GM12865 (cell line): ENCODE measurements at regions not wholly inside any gene's neighbourhood (a gene's known extent, or its start where the extent isn't known, plus 50 kb on each side); places are given as distances from the start of the nearest gene placed in this dataset.

ENCODE experiments used
- DNase-seq: peaks from one replicate; pipeline ENCODE4 v3.0.0; 2010; ENCODE audit warnings: low read depth
- H3K4me3 ChIP-seq: 2 replicates; pipeline ENCODE4 v1.5.1; 2011; ENCODE audit warnings: mild to moderate bottlenecking, low read depth, low read length, control low read depth
- TF ChIP-seq, protein P1 (sequence below): IDR thresholded peaks from 2 replicates; pipeline ENCODE4 v1.5.1; 2011; ENCODE audit warnings: low read length, control low read depth, low read depth, inconsistent platforms; ENCODE audit not compliant: insufficient read depth; ENCODE audit errors: missing control alignments

DNA sequence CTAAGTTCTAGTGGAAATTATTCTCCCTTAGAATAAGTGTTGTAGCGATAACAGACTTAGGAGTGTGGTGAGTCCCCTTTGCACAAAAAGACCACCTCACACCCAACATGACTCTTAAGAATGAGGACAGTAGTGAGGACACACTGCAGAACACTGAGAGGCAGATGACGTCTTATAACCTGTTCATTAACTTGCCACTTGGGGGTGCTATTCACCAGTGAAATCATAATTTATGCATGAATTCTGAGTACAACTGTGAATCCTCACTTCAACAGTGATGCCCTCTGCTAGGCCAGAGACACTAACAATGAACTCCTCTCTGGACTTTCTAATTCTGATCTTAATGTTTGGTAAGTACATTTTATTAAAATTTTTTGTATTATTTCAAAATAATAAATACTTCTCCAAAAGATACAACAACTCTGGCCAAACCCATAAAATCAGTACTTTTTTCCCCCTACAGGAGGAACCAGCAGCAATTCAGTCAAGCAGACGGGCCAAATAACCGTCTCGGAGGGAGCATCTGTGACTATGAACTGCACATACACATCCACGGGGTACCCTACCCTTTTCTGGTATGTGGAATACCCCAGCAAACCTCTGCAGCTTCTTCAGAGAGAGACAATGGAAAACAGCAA lies 274.7 kb downstream of the DAD1 start:
- peak; percentile 71 for DNase-seq
- TF ChIP-seq, protein P1, sequence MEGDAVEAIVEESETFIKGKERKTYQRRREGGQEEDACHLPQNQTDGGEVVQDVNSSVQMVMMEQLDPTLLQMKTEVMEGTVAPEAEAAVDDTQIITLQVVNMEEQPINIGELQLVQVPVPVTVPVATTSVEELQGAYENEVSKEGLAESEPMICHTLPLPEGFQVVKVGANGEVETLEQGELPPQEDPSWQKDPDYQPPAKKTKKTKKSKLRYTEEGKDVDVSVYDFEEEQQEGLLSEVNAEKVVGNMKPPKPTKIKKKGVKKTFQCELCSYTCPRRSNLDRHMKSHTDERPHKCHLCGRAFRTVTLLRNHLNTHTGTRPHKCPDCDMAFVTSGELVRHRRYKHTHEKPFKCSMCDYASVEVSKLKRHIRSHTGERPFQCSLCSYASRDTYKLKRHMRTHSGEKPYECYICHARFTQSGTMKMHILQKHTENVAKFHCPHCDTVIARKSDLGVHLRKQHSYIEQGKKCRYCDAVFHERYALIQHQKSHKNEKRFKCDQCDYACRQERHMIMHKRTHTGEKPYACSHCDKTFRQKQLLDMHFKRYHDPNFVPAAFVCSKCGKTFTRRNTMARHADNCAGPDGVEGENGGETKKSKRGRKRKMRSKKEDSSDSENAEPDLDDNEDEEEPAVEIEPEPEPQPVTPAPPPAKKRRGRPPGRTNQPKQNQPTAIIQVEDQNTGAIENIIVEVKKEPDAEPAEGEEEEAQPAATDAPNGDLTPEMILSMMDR, result peak; percentile 66

DNA sequence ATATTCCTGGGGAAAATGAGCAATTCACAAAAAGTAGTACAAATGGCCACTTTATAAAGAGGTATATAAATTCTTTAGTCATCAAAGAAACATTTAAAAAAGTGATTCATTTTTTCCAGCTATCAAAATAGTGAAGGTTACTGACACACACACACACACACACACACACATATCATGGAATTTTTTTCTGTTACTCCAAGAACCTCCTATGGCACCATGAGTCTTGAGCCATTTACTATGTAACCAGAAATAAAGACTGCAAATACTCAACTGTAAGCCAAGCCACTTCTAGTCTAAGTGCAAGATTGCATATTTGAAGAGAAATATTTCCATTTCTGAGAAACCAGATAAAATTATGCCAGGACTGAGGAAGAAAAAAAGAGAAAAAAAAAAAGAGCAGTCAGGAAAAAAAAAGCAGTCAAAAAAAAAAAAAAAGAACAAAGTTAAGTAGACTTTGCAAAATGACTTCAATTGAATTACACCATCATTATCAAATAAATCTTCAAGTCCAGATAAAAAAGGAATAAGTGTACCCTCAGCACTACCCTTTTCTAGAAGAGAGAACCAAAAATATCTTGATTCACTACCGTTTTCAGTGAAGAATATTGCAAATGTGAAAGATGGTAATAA lies 275.7 kb downstream of the DAD1 start:
- DNase-seq, result no peak
- no peak overlapping the region for H3K4me3 ChIP-seq
- TF ChIP-seq, protein P1, result no peak

More for the DNA sequence above, 274.7 kb downstream of the DAD1 start:
- H3K4me3 ChIP-seq, result no peak overlapping the region

DNA sequence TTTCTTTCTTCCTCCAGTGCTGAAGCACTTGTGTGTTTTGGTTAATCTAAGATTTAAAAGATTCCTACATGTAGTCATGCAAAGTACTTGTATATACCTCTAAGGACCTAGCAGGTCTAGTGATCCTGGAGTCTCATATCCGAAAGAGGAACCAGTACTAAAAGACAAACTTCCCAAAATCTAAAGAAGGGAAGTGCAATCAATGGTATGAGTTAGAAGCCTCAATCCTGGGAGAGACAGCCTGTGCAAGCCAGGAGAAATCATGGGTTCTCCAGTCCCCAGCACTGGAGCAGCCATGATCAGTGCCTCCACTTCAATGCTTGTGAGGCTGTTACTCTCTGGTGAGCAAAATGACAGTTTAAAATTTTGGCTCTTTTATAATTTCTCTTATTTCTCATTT lies 277.4 kb downstream of the DAD1 start:
- TF ChIP-seq, protein P1, result no peak
- no peak overlapping the region for H3K4me3 ChIP-seq
- no peak for DNase-seq

DNA sequence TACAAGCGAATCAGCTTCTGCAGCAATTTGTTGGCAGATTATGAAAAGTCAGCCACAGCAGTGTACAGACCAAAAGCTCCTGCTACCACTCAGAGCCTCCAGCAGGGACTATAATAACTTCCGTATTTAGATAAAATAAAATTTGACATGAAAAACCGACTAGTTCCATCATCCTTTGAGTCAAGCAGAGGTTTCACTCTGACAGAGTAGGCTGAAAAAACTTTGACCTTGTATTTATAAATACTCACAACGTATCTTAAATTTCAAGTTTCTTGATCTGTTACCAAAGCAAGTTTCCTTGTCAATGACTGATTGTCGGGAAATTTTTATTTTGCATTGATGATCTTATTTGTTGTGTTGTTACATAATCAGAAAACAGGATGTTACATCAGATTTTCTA lies 283.4 kb downstream of the DAD1 start:
- no peak overlapping the region for H3K4me3 ChIP-seq
- peak; percentile 25 for DNase-seq
- TF ChIP-seq, protein P1, result no peak

DNA sequence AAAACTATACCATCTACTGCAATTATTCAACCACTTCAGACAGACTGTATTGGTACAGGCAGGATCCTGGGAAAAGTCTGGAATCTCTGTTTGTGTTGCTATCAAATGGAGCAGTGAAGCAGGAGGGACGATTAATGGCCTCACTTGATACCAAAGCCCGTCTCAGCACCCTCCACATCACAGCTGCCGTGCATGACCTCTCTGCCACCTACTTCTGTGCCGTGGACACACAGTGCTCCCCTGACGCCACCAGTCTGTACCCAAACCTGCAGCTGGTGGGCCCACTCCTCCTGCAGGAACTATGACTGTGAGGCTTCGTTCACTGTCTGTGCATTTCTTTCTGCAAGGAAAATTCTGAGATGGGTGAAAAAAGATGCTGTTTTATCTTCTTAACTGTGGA lies 284.7 kb downstream of the DAD1 start:
- DNase-seq, result no peak
- no peak overlapping the region for H3K4me3 ChIP-seq
- TF ChIP-seq, protein P1, result no peak

DNA sequence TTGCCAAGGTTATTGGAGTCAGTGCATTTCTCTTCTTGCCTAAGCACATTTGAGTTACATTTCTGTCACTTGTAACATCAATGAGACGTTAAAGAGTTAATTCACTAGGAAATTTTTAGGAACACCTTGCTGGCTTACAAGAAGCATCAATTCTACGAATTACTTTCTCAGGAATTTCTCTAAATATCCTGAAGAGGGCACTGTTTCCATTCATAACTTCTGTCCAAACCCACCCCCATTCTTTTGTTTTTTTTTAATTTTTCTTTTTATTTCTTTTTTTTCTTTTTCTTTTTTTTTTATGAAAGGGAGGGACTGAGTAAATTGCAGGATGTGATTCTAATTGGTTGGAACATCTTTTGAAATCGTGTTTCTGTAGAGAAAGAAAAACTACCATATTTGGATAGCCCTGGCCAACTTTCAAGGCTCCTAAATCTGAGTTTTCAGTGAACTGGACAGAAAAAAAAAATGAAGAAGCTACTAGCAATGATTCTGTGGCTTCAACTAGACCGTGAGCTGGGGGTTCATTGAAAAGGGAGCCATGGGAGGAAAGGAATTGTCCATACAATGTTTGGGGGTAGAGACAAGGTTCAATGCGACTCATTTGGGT lies 285.3 kb downstream of the DAD1 start:
- no peak for DNase-seq
- no peak overlapping the region for H3K4me3 ChIP-seq
- TF ChIP-seq, protein P1, result no peak
